ENCODE measurements at regions not wholly inside any gene's neighbourhood (a gene's known extent, or its start where the extent isn't known, plus 50 kb on each side); places are given as distances from the start of the nearest gene placed in this dataset.

DNA sequence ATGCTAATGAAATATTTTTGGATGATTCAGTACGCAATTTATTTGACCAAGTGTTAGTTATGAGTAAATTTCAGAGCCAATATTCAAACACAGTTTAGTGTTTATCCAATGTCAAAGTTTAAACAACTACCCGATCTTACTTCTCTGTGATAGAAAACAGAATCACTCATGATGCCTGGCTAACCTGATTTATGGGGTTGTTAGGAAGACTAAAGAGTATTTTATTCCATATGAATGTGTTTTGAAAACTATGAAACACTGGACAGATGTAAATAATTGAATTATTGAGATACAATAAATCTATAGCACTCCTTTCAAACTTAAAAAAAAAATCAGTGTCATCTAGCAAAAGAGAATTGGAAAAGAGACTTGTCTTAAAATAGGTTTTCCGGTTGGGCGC, 1181.8 kb downstream of the EFNB2 start:
- CTCF ChIA-PET = no interaction called here
- Histone ChIP-seq H3K36me3 (ENCODE audit: control insufficient read depth in 1 of 2, insufficient read depth in 2 of 2, low read length in 2 of 2) (no peaks in the 10 kb centered on the region), H3K27me3 (ENCODE audit: insufficient read depth, low read length) (no peaks in the 10 kb centered on the region), H3K27ac (ENCODE audit: low read depth, low read length) (no peak overlapping the region), H3K9me2 (ENCODE audit: insufficient read depth) (no peaks in the 10 kb centered on the region), H3K9me3 (ENCODE audit: control insufficient read depth in 1 of 2, insufficient read depth in 1 of 2, low read depth in 1 of 2, low read length in 2 of 2) (no peaks in the 10 kb centered on the region), H3K9ac (ENCODE audit: low read length) (no peak overlapping the region), H3K4me3 (replicated peaks in 1 of 2; ENCODE audit: low read depth in 1 of 2, low read length in 2 of 2) (no peak overlapping the region), H3K79me2 (ENCODE audit: insufficient read depth, low read length) (no peaks in the 10 kb centered on the region), H2AFZ (ENCODE audit: low read depth, low read length, poor library complexity, severe bottlenecking) (no peak overlapping the region), H3K4me2 (ENCODE audit: low read length) (no peak overlapping the region), H4K20me1 (ENCODE audit: insufficient read depth) (no peaks in the 10 kb centered on the region), H3K4me1 (ENCODE audit: control insufficient read depth in 1 of 2, insufficient read depth in 2 of 2, low read length in 2 of 2) (no peaks in the 10 kb centered on the region)
- no TSS peak for BruUV-seq (replicated peaks)
- intact Hi-C loops (cut with micrococcal nuclease) = no loop called here
- POLR2A ChIA-PET = no interaction called here
- DNase-seq (ENCODE audit: low read depth, low spot score) (no peak), ATAC-seq (no peak)
- RAD21 ChIA-PET (ENCODE audit: low non-redundant PET in 1 of 2, low total read pairs in 2 of 2, uncharacterized antibody in 2 of 2, unreplicated experiment in 2 of 2) = no interaction called here
- no peak for TF ChIP-seq EZH2 (IDR thresholded peaks at IDR 0.05)
- no peak for TF ChIP-seq REST (IDR thresholded peaks at IDR 0.05; ENCODE audit: low read depth)
- TF ChIP-seq POLR2A (IDR thresholded peaks at IDR 0.05; ENCODE audit: borderline replicate concordance, extremely low read depth, insufficient read depth, insufficient read length) = no peak
- TF ChIP-seq CTCF (IDR thresholded peaks at IDR 0.05 in 2 of 3, conservative IDR thresholded peaks at IDR 0.05 in 1 of 3; ENCODE audit: borderline replicate concordance in 1 of 3, insufficient read depth in 1 of 3, low read depth in 2 of 3, low read length in 2 of 3) = no peak
- no peak for TF ChIP-seq ATF3 (IDR thresholded peaks at IDR 0.05)
- no peak for TF ChIP-seq ELF1 (IDR thresholded peaks at IDR 0.05; ENCODE audit: borderline replicate concordance, low read depth)
- no peak for TF ChIP-seq CBX3 (IDR thresholded peaks at IDR 0.05; ENCODE audit: low read depth)
- no peak for TF ChIP-seq JUND (IDR thresholded peaks at IDR 0.05)
- TF ChIP-seq EGR1 (IDR thresholded peaks at IDR 0.05; ENCODE audit: low read depth) = no peak
- TF ChIP-seq CEBPB (IDR thresholded peaks at IDR 0.05; ENCODE audit: low read depth) = no peak
- no peak for TF ChIP-seq EZH2phosphoT487 (IDR thresholded peaks at IDR 0.05; ENCODE audit: borderline replicate concordance)
- TF ChIP-seq ZNF274 (IDR thresholded peaks at IDR 0.05; ENCODE audit: low read depth, low read length) = no peak
- TF ChIP-seq POLR2AphosphoS5 (IDR thresholded peaks at IDR 0.05; ENCODE audit: low read depth, low read length) = no peak
- no peak for TF ChIP-seq RAD21 (IDR thresholded peaks at IDR 0.05; ENCODE audit: low read depth)

All from HCT116 (cell line).